GM12878 (cell line): ENCODE measurements at regions not wholly inside any gene's neighbourhood (a gene's known extent, or its start where the extent isn't known, plus 50 kb on each side); places are given as distances from the start of the nearest gene placed in this dataset.

Source experiments
- ATAC-seq: fragments of 200-7000 bp; cut with Tn5 transposase; 3 replicates; pipeline ENCODE4 v1.9.1; 2020; ENCODE audit warnings: mild to moderate bottlenecking, moderate library complexity
- BruUV-seq: library from RNA; stranded (reverse); fragments of 400-500 nt; replicated peaks from 2 replicates; lab custom pipeline; 2021; lab: Mats Ljungman, UMichigan
- CTCF ChIA-PET: fragments of 300-600 bp; sonication (Branson Sonifier 250); formaldehyde crosslinking; extraction: SDS; loops from one replicate; lab custom pipeline; 2021; ENCODE audit warnings: inconsistent platforms; lab: Yijun Ruan, JAX
- POLR2A ChIA-PET: fragments of 350-600 bp; formaldehyde crosslinking; extraction: SDS; loops from one replicate; lab custom pipeline; 2021; ENCODE audit warnings: inconsistent platforms; lab: Charles Lee
- RAD21 ChIA-PET: fragments of 300-600 bp; sonication (Branson Sonifier 250); formaldehyde crosslinking; loops from one replicate; lab custom pipeline; 2023; ENCODE audit warnings: antibody characterized with exemption; ENCODE audit not compliant: unreplicated experiment; lab: Charles Lee
- SMC1A ChIA-PET: fragments of 300-600 bp; sonication (Branson Sonifier 250); formaldehyde crosslinking; loops from one replicate; lab custom pipeline; 2023; ENCODE audit not compliant: unreplicated experiment, uncharacterized antibody; lab: Charles Lee
- DNase-seq: peaks from one replicate; pipeline ENCODE4 v3.0.0-alpha.2; 2011; ENCODE audit warnings: low read depth, low spot score
- FAIRE-seq: peaks from 3 replicates; lab custom pipeline; 2011; peaks lifted over from hg19 to GRCh38; lab: Jason Lieb, UNC
- H2AFZ ChIP-seq: 2 replicates; pipeline ENCODE4 v1.6.0; 2011; ENCODE audit warnings: low read depth, low read length, control low read depth; ENCODE audit not compliant: control insufficient read depth
- H3K27ac ChIP-seq: 2 replicates; pipeline ENCODE4 v1.5.1; 2011; ENCODE audit warnings: control low read depth; ENCODE audit not compliant: control insufficient read depth, insufficient read depth
- H3K27me3 ChIP-seq, 2 experiments: replicated peaks in 1 of 2; 2 replicates each; pipeline versions ENCODE4 v1.6.0 to v1.6.1; 2011; ENCODE audit warnings: low read length in 1 of 2; ENCODE audit not compliant: control insufficient read depth in 2 of 2, insufficient read depth in 2 of 2
- H3K36me3 ChIP-seq, 2 experiments: 2 replicates each; pipeline ENCODE4 v1.5.1; 2011; ENCODE audit warnings: low read length in 1 of 2; ENCODE audit not compliant: control insufficient read depth in 2 of 2, insufficient read depth in 2 of 2
- H3K4me1 ChIP-seq: 2 replicates; pipeline ENCODE4 v1.6.1; 2011; ENCODE audit warnings: mild to moderate bottlenecking, low read length, moderate library complexity, mixed read lengths; ENCODE audit not compliant: control insufficient read depth, insufficient read depth
- H3K4me2 ChIP-seq: 2 replicates; pipeline ENCODE4 v1.6.0; 2011; ENCODE audit warnings: control low read depth; ENCODE audit not compliant: control insufficient read depth, insufficient read depth
- H3K4me3 ChIP-seq: fragments of 200-600 bp; sonication (generic); 2 replicates; pipeline ENCODE4 v1.5.1; 2016
- H3K79me2 ChIP-seq: 2 replicates; pipeline ENCODE4 v1.6.0; 2011; ENCODE audit warnings: low read length; ENCODE audit not compliant: control insufficient read depth, insufficient read depth
- H3K9ac ChIP-seq: 2 replicates; pipeline ENCODE4 v1.8.0; 2011; ENCODE audit warnings: low read length, control low read depth, mixed read lengths; ENCODE audit not compliant: control insufficient read depth, insufficient read depth
- H3K9me3 ChIP-seq: replicated peaks from 3 replicates; pipeline ENCODE4 v1.5.1; 2011; ENCODE audit warnings: mild to moderate bottlenecking, low read length; ENCODE audit not compliant: control insufficient read depth, insufficient read depth
- H4K20me1 ChIP-seq: 2 replicates; pipeline ENCODE4 v1.6.0; 2011; ENCODE audit not compliant: control insufficient read depth, insufficient read depth
- ATF3 ChIP-seq: IDR thresholded peaks from 2 replicates; pipeline ENCODE4 v1.6.1; 2011; ENCODE audit warnings: low read depth, mild to moderate bottlenecking, low read length, moderate library complexity, borderline replicate concordance; ENCODE audit errors: extremely low read depth
- CHD1 ChIP-seq: IDR thresholded peaks from 2 replicates; pipeline ENCODE4 v1.6.1; 2012; ENCODE audit warnings: low read depth, low read length, improper control_type of control experiment
- ETV6 ChIP-seq, 2 experiments: fragments of 450-650 bp in 1 of 2; IDR thresholded peaks in 1 of 2; conservative IDR thresholded peaks in 1 of 2; 2 replicates each; pipeline ENCODE4 v1.6.1; 2014; ENCODE audit warnings: antibody characterized with exemption in 1 of 2, borderline replicate concordance in 1 of 2, low read depth in 1 of 2, mild to moderate bottlenecking in 1 of 2, moderate library complexity in 1 of 2
- GATAD2B ChIP-seq: fragments of 450-650 bp; conservative IDR thresholded peaks from 2 replicates; pipeline ENCODE4 v1.6.1; 2017; ENCODE audit warnings: low read depth, mild to moderate bottlenecking, moderate library complexity
- MAX ChIP-seq: IDR thresholded peaks from 2 replicates; pipeline ENCODE4 v1.6.1; 2012; ENCODE audit warnings: low read depth, low read length, improper control_type of control experiment
- NFYB ChIP-seq: IDR thresholded peaks from 2 replicates; pipeline ENCODE4 v1.6.1; 2011; ENCODE audit warnings: low read depth, mild to moderate bottlenecking, low read length, improper control_type of control experiment, moderate library complexity; ENCODE audit not compliant: insufficient read depth
- PKNOX1 ChIP-seq: fragments of 450-650 bp; IDR thresholded peaks from 2 replicates; pipeline ENCODE4 v1.6.1; 2016; ENCODE audit warnings: mild to moderate bottlenecking
- POLR2AphosphoS5 ChIP-seq: IDR thresholded peaks from 2 replicates; pipeline ENCODE4 v1.6.1; 2011; ENCODE audit warnings: mild to moderate bottlenecking, low read length, inconsistent platforms
- SRF ChIP-seq, 2 experiments: IDR thresholded peaks; 2 replicates each; pipeline ENCODE4 v1.6.1; 2011; ENCODE audit warnings: low read depth in 2 of 2, low read length in 2 of 2, mild to moderate bottlenecking in 1 of 2, moderate library complexity in 1 of 2
- TCF12 ChIP-seq: IDR thresholded peaks from 2 replicates; pipeline ENCODE4 v1.6.1; 2011; ENCODE audit warnings: low read depth, mild to moderate bottlenecking, low read length
- ZBTB11 ChIP-seq: fragments of 450-650 bp; formaldehyde crosslinking; IDR thresholded peaks from 2 replicates; pipeline ENCODE4 v1.5.0; 2022; ENCODE audit warnings: mild to moderate bottlenecking, missing genetic modification characterization
- ZNF207 ChIP-seq: fragments of 450-650 bp; IDR thresholded peaks from 2 replicates; pipeline ENCODE4 v1.6.1; 2014; ENCODE audit warnings: antibody characterized with exemption, mild to moderate bottlenecking, borderline replicate concordance
- WGBS: methylation state at CpG from one replicate; pipeline ENCODE4 v1.1.6; 2016; ENCODE audit warnings: low lambda C conversion rate; ENCODE audit not compliant: insufficient replicate concordance, insufficient coverage; ENCODE audit errors: missing lambda C conversion rate; 5-methylcytosine and 5-hydroxymethylcytosine counted together
- in situ Hi-C: fragments of 300-500 bp; cut with MboI; formaldehyde crosslinking; loops from 9 replicates; pipeline ENCODE4 v1.14.3; 2018; ENCODE audit warnings: mixed read lengths
- intact Hi-C: fragments of 100-400 bp; cut with micrococcal nuclease; formaldehyde crosslinking; loops from one replicate; pipeline ENCODE4 v1.14.2; 2022; ENCODE audit not compliant: unreplicated experiment

DNA sequence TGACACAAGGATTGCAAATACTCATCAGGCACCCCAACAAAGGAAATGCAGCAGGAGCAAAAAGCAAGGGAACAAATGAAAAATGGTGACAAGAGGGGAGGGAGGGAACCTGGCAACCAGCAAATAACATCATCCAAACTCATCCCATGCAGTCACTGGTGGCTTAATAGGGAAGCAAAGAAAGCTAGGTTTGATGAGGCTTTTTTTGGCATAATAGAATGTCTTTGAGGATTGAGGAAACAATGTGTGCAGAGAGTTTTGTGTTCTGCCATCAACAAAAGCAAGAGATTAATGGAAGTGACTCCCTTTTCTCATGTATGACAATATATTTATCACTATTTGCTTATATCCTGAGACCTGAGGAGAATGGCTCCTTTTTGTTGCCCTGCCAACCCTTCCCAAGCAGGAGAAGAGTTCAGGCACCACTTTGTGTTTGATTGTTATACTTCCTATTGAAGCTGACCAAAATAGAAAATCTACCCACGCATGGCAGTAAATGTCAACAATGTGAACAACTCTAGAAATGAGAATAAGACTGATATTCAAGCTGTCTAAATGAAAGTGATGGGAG lies 375.7 kb downstream of the CAAP1 start:
- no peak for ATAC-seq
- ChIA-PET RAD21 (no interaction called here), CTCF (no interaction called here), POLR2A (no interaction called here), SMC1A (interaction anchor here (1.7 kb wide), 1 partner anchor 13 kb away, joined by 4 read pairs; no protein-coding TSS in a partner anchor)
- Histone ChIP-seq H2AFZ (no peak overlapping the region), H3K4me2 (no peak overlapping the region), H4K20me1 (no peaks in the 10 kb centered on the region), H3K27me3 (no peaks in the 10 kb centered on the region), H3K36me3 (no peaks in the 10 kb centered on the region), H3K9ac (no peak overlapping the region), H3K79me2 (no peaks in the 10 kb centered on the region), H3K4me1 (no peaks in the 10 kb centered on the region), H3K4me3 (no peak overlapping the region), H3K27ac (no peak overlapping the region), H3K9me3 (no peaks in the 10 kb centered on the region)
- in situ Hi-C loops (no loop called here), intact Hi-C loops (no loop called here)
- DNase-seq: no peak
- no TSS peak for BruUV-seq
- 4% methylated on average over 1 of the region's 1 CpG for WGBS
- TF ChIP-seq PKNOX1: no peak
- no peak for TF ChIP-seq SRF (IDR thresholded peaks at IDR 0.05; ENCODE audit: low read depth in 2 of 2, low read length in 2 of 2)
- TF ChIP-seq GATAD2B: no peak
- no peak for TF ChIP-seq NFYB
- no peak for TF ChIP-seq MAX
- FAIRE-seq: no peak

DNA sequence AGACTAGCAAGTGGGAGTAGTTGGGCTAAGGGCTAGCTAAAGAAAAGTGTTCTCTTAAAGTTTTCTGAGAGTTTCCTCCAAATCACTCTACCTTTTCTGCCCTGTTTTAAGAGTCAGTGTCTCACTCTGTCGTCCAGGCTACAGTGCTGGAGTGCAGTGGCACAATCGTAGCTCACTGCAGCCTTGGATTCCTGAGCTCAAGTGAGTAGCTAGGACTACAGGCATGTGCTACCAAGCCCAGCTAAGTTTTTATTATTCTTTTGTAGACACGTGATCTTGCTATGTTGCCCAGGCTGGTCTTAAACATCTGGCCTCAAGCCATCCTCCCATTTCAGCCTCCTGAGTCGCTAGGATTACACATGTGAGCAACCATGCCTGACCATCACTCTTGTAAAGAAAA lies 378.9 kb downstream of the CAAP1 start:
- no peaks in the 10 kb centered on the region for H3K27me3 ChIP-seq
- intact Hi-C loops (no loop called here), in situ Hi-C loops (no loop called here)
- ChIA-PET SMC1A (no interaction called here), RAD21 (no interaction called here), CTCF (interaction anchor here (0.6 kb wide), 1 partner anchor 7 kb away, joined by 3 read pairs; no protein-coding TSS in a partner anchor), POLR2A (no interaction called here)
- no peaks in the 10 kb centered on the region for H3K36me3 ChIP-seq
- DNase-seq (no peak), FAIRE-seq (no peak), ATAC-seq (no peak)
- WGBS: 5% methylated on average over 4 of the region's 4 CpGs
- H3K9ac ChIP-seq: no peak overlapping the region
- BruUV-seq: no TSS peak
- no peak overlapping the region for H3K4me2 ChIP-seq
- no peaks in the 10 kb centered on the region for H4K20me1 ChIP-seq
- H3K4me3 ChIP-seq: no peak overlapping the region
- no peaks in the 10 kb centered on the region for H3K4me1 ChIP-seq
- H2AFZ ChIP-seq: no peak overlapping the region
- no peak overlapping the region for H3K27ac ChIP-seq
- H3K9me3 ChIP-seq: no peaks in the 10 kb centered on the region
- no peaks in the 10 kb centered on the region for H3K79me2 ChIP-seq
- TF ChIP-seq POLR2AphosphoS5: no peak
- no peak for TF ChIP-seq ATF3
- TF ChIP-seq ETV6 (conservative IDR thresholded peaks at IDR 0.05 in 1 of 2, IDR thresholded peaks at IDR 0.05 in 1 of 2; ENCODE audit: borderline replicate concordance in 1 of 2, low read depth in 1 of 2): no peak
- TF ChIP-seq CHD1: no peak
- TF ChIP-seq TCF12: no peak
- TF ChIP-seq ZBTB11: no peak
- TF ChIP-seq ZNF207: no peak
